Naive thymus-derived CD4-positive, alpha-beta T cell (primary cell): ENCODE measurements at regions not wholly inside any gene's neighbourhood (a gene's known extent, or its start where the extent isn't known, plus 50 kb on each side); places are given as distances from the start of the nearest gene placed in this dataset.

Experiments
- ATAC-seq: fragments of 150-1000 bp; cut with Tn5 transposase; 2 replicates; pipeline ENCODE4 v1.10.0; 2021; ENCODE audit warnings: mild to moderate bottlenecking, moderate library complexity
- CTCF ChIA-PET: fragments of 350-600 bp; sonication (Branson Sonifier 250); formaldehyde crosslinking; loops from one replicate; lab custom pipeline; 2021; ENCODE audit warnings: antibody characterized with exemption; lab: Charles Lee
- POLR2A ChIA-PET: fragments of 350-600 bp; sonication (Branson Sonifier 250); formaldehyde crosslinking; loops from one replicate; lab custom pipeline; 2021; ENCODE audit warnings: antibody characterized with exemption, inconsistent platforms; lab: Charles Lee
- DNase-seq, 9 donors: peaks; one replicate each; pipeline versions ENCODE4 v3.0.0 to v3.0.0-alpha.2; 2020 to 2022; ENCODE audit warnings: mixed read lengths in 1 of 9
- H3K27ac ChIP-seq: one replicate; pipeline ENCODE4 v1.7.0; 2013; ENCODE audit warnings: mild to moderate bottlenecking, low read depth, low read length, moderate library complexity
- H3K27me3 ChIP-seq, 2 donors: one replicate each; pipeline ENCODE4 v1.7.0; 2013; ENCODE audit warnings: low read length in 2 of 2, mild to moderate bottlenecking in 2 of 2, moderate library complexity in 2 of 2; ENCODE audit not compliant: control insufficient read depth in 2 of 2, insufficient read depth in 2 of 2
- H3K36me3 ChIP-seq, 3 experiments: 1 replicate in 2 of 3; 2 replicates in 1 of 3; pipeline ENCODE4 v1.7.0; 2013; ENCODE audit warnings: low read length in 3 of 3, mild to moderate bottlenecking in 3 of 3, moderate library complexity in 1 of 3; ENCODE audit not compliant: insufficient read depth in 3 of 3, control insufficient read depth in 2 of 3
- H3K4me1 ChIP-seq, 2 donors: one replicate each; pipeline ENCODE4 v1.7.0; 2013; ENCODE audit warnings: low read length in 2 of 2, mild to moderate bottlenecking in 2 of 2, moderate library complexity in 1 of 2; ENCODE audit not compliant: control insufficient read depth in 2 of 2, insufficient read depth in 2 of 2
- H3K4me3 ChIP-seq: 2 replicates; pipeline ENCODE4 v1.7.0; 2013; ENCODE audit warnings: mild to moderate bottlenecking, low read length
- H3K9me3 ChIP-seq, 3 experiments: 1 replicate in 2 of 3; 2 replicates in 1 of 3; pipeline ENCODE4 v1.7.0; 2013; ENCODE audit warnings: low read length in 3 of 3; ENCODE audit not compliant: control insufficient read depth in 2 of 3
- H3K27ac Mint-ChIP-seq, 9 donors: one replicate each; pipeline ENCODE4 v1.8.0; 2020 to 2022; ENCODE audit warnings: mixed read lengths in 9 of 9, mild to moderate bottlenecking in 8 of 9, moderate library complexity in 5 of 9, inconsistent platforms in 2 of 9
- H3K27me3 Mint-ChIP-seq, 5 donors: one replicate each; pipeline ENCODE4 v1.8.0; 2021 to 2022; ENCODE audit warnings: mixed read lengths in 5 of 5, mild to moderate bottlenecking in 1 of 5
- H3K36me3 Mint-ChIP-seq, 5 donors: one replicate each; pipeline ENCODE4 v1.8.0; 2020 to 2022; ENCODE audit warnings: mixed read lengths in 5 of 5, mild to moderate bottlenecking in 3 of 5, inconsistent platforms in 1 of 5
- H3K4me1 Mint-ChIP-seq, 7 donors: one replicate each; pipeline ENCODE4 v1.8.0; 2020 to 2022; ENCODE audit warnings: mixed read lengths in 7 of 7, mild to moderate bottlenecking in 3 of 7, inconsistent platforms in 1 of 7
- H3K4me3 Mint-ChIP-seq, 10 donors: one replicate each; pipeline ENCODE4 v1.8.0; 2020 to 2022; ENCODE audit warnings: mild to moderate bottlenecking in 10 of 10, mixed read lengths in 10 of 10, moderate library complexity in 6 of 10, inconsistent platforms in 2 of 10
- H3K9me3 Mint-ChIP-seq, 11 donors: one replicate each; pipeline ENCODE4 v1.8.0; 2020 to 2022; ENCODE audit warnings: mixed read lengths in 11 of 11, mild to moderate bottlenecking in 4 of 11, inconsistent platforms in 1 of 11, moderate library complexity in 1 of 11
- intact Hi-C, 2 donors: fragments of 100-400 bp; cut with micrococcal nuclease; formaldehyde crosslinking; loops; one replicate each; pipeline ENCODE4 v1.15.1; 2023

GRCh38 chr17:6352801-6353560, 81.9 kb downstream of the AIPL1 start:
- no peaks in the 10 kb centered on the region for H3K9me3 ChIP-seq
- H3K27me3 Mint-ChIP-seq = peaks cover 17 to 55% (median 43%) of the 10 kb centered on the region in 5 donors
- H3K27ac ChIP-seq = no peak overlapping the region
- no peaks in the 10 kb centered on the region for H3K4me1 Mint-ChIP-seq
- no peak overlapping the region for H3K4me3 Mint-ChIP-seq
- H3K36me3 Mint-ChIP-seq = no peaks in the 10 kb centered on the region
- no peak for DNase-seq
- ATAC-seq = no peak
- intact Hi-C loops = no loop called here
- H3K27ac Mint-ChIP-seq = no peak overlapping the region
- H3K36me3 ChIP-seq = no peaks in the 10 kb centered on the region
- H3K9me3 Mint-ChIP-seq = no peaks in the 10 kb centered on the region
- H3K4me1 ChIP-seq = no peaks in the 10 kb centered on the region
- CTCF ChIA-PET = no interaction called here
- POLR2A ChIA-PET = no interaction called here
- no peak overlapping the region for H3K4me3 ChIP-seq
- H3K27me3 ChIP-seq = peaks cover 0 to 4% of the 10 kb centered on the region in 2 donors

DNA sequence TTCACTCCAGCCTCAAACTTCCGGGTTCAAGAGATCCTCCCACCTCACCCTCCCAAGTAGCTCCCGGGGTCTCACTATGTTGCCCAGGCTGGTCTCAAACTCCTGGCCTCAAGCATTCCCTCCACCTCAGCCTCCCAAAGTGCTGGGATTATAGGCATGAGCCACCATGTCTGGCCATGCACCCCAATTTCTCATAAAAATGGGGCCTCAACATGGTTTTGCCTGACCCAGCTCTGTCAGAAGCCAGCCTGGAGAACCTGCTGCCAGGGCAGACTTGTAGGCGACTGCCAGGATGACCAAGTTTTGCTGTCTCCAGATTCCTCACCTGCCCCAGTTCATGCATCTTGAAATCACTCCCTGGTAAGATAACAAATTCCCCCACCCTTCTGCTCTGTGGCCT, 82.9 kb downstream of the AIPL1 start:
- CTCF ChIA-PET = no interaction called here
- Mint-ChIP-seq H3K36me3 (no peaks in the 10 kb centered on the region), H3K27ac (no peak overlapping the region), H3K9me3 (peaks cover 0 to 3% (median 0%) of the 10 kb centered on the region in 11 donors), H3K27me3 (peaks cover 16 to 62% (median 45%) of the 10 kb centered on the region in 5 donors), H3K4me1 (no peaks in the 10 kb centered on the region), H3K4me3 (no peak overlapping the region)
- DNase-seq = no peak
- no peaks in the 10 kb centered on the region for H3K36me3 ChIP-seq
- POLR2A ChIA-PET = no interaction called here
- no peak overlapping the region for H3K27ac ChIP-seq
- peaks cover 0 to 8% of the 10 kb centered on the region in 2 donors for H3K27me3 ChIP-seq
- no peaks in the 10 kb centered on the region for H3K4me1 ChIP-seq
- no peak overlapping the region for H3K4me3 ChIP-seq
- ATAC-seq = no peak
- no peaks in the 10 kb centered on the region for H3K9me3 ChIP-seq
- intact Hi-C loops = no loop called here

DNA sequence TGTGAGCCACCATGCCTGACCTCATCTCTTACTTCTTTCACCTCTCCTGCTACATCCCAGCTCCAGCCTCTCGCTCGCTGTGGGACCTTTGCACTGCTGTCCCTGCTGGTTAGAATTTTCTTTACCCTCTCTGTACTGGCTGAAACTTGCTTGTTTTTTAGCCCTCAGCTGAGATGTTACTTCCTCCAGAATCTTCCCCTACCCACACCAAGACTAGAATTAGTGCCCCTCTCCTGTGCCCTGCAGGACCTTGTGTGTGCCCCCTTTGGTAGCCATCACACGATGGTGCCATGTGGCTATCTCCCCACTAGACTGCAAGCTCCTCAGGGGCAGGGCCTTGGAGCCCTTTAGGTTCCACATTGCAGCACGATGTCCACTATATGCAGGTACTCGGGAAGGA, 84.1 kb downstream of the AIPL1 start:
- Histone ChIP-seq H3K36me3 (no peaks in the 10 kb centered on the region), H3K27me3 (peaks cover 0 to 8% of the 10 kb centered on the region in 2 donors), H3K27ac (no peak overlapping the region), H3K4me3 (no peak overlapping the region), H3K9me3 (no peaks in the 10 kb centered on the region), H3K4me1 (no peaks in the 10 kb centered on the region)
- intact Hi-C loops = no loop called here
- no peaks in the 10 kb centered on the region for H3K4me1 Mint-ChIP-seq
- CTCF ChIA-PET = no interaction called here
- peaks cover 0 to 3% (median 0%) of the 10 kb centered on the region in 11 donors for H3K9me3 Mint-ChIP-seq
- no peak for ATAC-seq
- no peaks in the 10 kb centered on the region for H3K36me3 Mint-ChIP-seq
- peaks cover 15 to 60% (median 38%) of the 10 kb centered on the region in 5 donors for H3K27me3 Mint-ChIP-seq
- no peak for DNase-seq
- no peak overlapping the region for H3K27ac Mint-ChIP-seq
- no peak overlapping the region for H3K4me3 Mint-ChIP-seq
- POLR2A ChIA-PET = no interaction called here

DNA sequence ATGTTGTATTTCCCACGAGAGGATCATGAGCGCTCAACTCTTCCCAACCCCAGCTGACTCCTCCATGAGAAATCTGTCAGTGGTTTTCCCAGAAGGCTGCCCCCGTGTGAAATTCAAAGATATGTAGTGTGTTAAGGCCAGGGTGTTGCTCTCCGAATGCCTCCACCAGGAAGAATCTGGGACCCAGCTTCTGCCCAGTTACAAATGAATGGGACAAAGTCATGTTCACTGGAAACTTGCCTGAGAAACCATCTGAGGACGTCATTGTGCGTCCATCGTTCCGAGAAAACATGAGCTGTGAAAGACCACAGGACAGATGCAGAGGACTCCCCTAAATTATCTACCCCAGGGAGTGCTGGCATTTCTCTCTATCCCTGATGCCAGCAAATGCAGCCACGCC, 86.0 kb downstream of the AIPL1 start:
- H3K4me1 Mint-ChIP-seq = no peaks in the 10 kb centered on the region
- DNase-seq = no peak
- ChIA-PET CTCF (no interaction called here), POLR2A (no interaction called here)
- peaks cover 6 to 52% (median 35%) of the 10 kb centered on the region in 5 donors for H3K27me3 Mint-ChIP-seq
- ATAC-seq = no peak
- H3K27ac ChIP-seq = no peak overlapping the region
- no peaks in the 10 kb centered on the region for H3K9me3 ChIP-seq
- peak overlapping the region in 1 of 9 donors; percentile 8 for H3K27ac Mint-ChIP-seq
- intact Hi-C loops = no loop called here
- H3K9me3 Mint-ChIP-seq = peaks cover 0 to 3% (median 0%) of the 10 kb centered on the region in 11 donors
- no peaks in the 10 kb centered on the region for H3K36me3 Mint-ChIP-seq
- H3K4me3 ChIP-seq = no peak overlapping the region
- H3K27me3 ChIP-seq = peaks cover 0 to 8% of the 10 kb centered on the region in 2 donors
- no peak overlapping the region for H3K4me3 Mint-ChIP-seq
- H3K36me3 ChIP-seq = no peaks in the 10 kb centered on the region
- no peaks in the 10 kb centered on the region for H3K4me1 ChIP-seq

DNA sequence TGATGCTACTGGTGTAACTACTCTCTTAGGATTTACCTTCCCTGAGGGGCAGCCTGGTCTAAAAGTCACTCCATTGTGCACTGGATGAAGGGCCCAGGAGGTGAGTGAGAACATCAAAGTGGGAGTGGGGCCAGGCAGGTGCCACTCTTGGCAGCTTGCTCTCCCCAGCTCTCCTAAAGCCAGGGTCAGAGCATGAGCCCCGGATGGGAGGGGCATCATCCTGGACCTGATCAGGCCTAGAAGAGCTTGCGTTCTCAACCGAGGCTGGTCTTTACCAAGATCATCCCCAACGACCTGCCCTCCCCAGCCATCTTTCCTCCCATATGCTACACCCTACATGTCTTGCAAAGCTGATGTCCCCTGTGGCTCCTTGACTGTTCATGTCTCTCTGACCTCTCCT, 87.1 kb downstream of the AIPL1 start:
- ChIA-PET CTCF (no interaction called here), POLR2A (no interaction called here)

GRCh38 chr17:6346986-6347385, 87.9 kb downstream of the AIPL1 start:
- Histone ChIP-seq H3K27me3 (peaks cover 0 to 4% of the 10 kb centered on the region in 2 donors), H3K36me3 (no peaks in the 10 kb centered on the region), H3K4me3 (no peak overlapping the region), H3K9me3 (no peaks in the 10 kb centered on the region), H3K4me1 (no peaks in the 10 kb centered on the region), H3K27ac (no peak overlapping the region)
- DNase-seq = no peak
- Mint-ChIP-seq H3K27ac (no peak overlapping the region), H3K36me3 (no peaks in the 10 kb centered on the region), H3K27me3 (peaks cover 0 to 43% (median 24%) of the 10 kb centered on the region in 5 donors), H3K4me1 (no peaks in the 10 kb centered on the region), H3K9me3 (peaks cover 0 to 3% (median 0%) of the 10 kb centered on the region in 11 donors), H3K4me3 (no peak overlapping the region)
- no peak for ATAC-seq
- CTCF ChIA-PET = no interaction called here
- POLR2A ChIA-PET = no interaction called here
- intact Hi-C loops = no loop called here

More for the DNA sequence above, 87.1 kb downstream of the AIPL1 start:
- no peak overlapping the region for H3K27ac ChIP-seq
- Mint-ChIP-seq H3K27me3 (peaks cover under 1 to 51% (median 30%) of the 10 kb centered on the region in 5 donors), H3K36me3 (no peaks in the 10 kb centered on the region), H3K27ac (no peak overlapping the region), H3K9me3 (peaks cover 0 to 3% (median 0%) of the 10 kb centered on the region in 11 donors), H3K4me3 (no peak overlapping the region), H3K4me1 (no peaks in the 10 kb centered on the region)
- no peak for ATAC-seq
- H3K4me3 ChIP-seq = no peak overlapping the region
- H3K4me1 ChIP-seq = no peaks in the 10 kb centered on the region
- H3K27me3 ChIP-seq = peaks cover 0 to 4% of the 10 kb centered on the region in 2 donors
- intact Hi-C loops = no loop called here
- DNase-seq = no peak
- no peaks in the 10 kb centered on the region for H3K9me3 ChIP-seq
- H3K36me3 ChIP-seq = no peaks in the 10 kb centered on the region
